Activated naive CD4-positive, alpha-beta T cell treated with anti-CD3 and anti-CD28 coated beads, Interleukin-2, amount 50 U/mL, for 16 hours (primary cell): ENCODE measurements at regions not wholly inside any gene's neighbourhood (a gene's known extent, or its start where the extent isn't known, plus 50 kb on each side); places are given as distances from the start of the nearest gene placed in this dataset.
"Not testable (repeated sequence)": the region's sequence is repeated elsewhere in the genome, so short reads cannot be mapped to it uniquely, and the experiment has no call there.

Experiments used
- DNase-seq: peaks from one replicate; pipeline ENCODE4 v3.0.0-alpha.2; 2020

GRCh38 chr4:3936184-3936583 lies 170.0 kb downstream of the ADRA2C start:
- DNase-seq = no peak

GRCh38 chr4:3937849-3938562 lies 171.8 kb downstream of the ADRA2C start:
- DNase-seq = not testable (repeated sequence)

GRCh38 chr4:3938676-3939075 lies 172.5 kb downstream of the ADRA2C start:
- DNase-seq = not testable (repeated sequence)

GRCh38 chr4:3939954-3940591 lies 173.9 kb downstream of the ADRA2C start:
- not testable (repeated sequence) for DNase-seq

GRCh38 chr4:3941735-3942522 lies 175.7 kb downstream of the ADRA2C start:
- not testable (repeated sequence) for DNase-seq

GRCh38 chr4:3942569-3942971 lies 176.4 kb downstream of the ADRA2C start:
- DNase-seq = peak; percentile 43

- not testable (repeated sequence) for DNase-seq
Measured at GRCh38 chr4:3943051-3943450, 176.9 kb downstream of the ADRA2C start.

GRCh38 chr4:3945511-3946290 lies 179.5 kb downstream of the ADRA2C start:
- DNase-seq = no peak

- DNase-seq = not testable (repeated sequence)
Measured at GRCh38 chr4:3946553-3946952, 180.4 kb downstream of the ADRA2C start.

GRCh38 chr4:3947761-3948160 lies 181.6 kb downstream of the ADRA2C start:
- DNase-seq = not testable (repeated sequence)

- DNase-seq = not testable (repeated sequence)
Measured at GRCh38 chr4:3948210-3948609, 182.0 kb downstream of the ADRA2C start.

GRCh38 chr4:3949916-3950315 lies 183.7 kb downstream of the ADRA2C start:
- DNase-seq = not testable (repeated sequence)

- DNase-seq = not testable (repeated sequence)
Measured at GRCh38 chr4:3952443-3953139, 186.4 kb downstream of the ADRA2C start.

GRCh38 chr4:3953140-3953489 lies 186.9 kb downstream of the ADRA2C start:
- DNase-seq = not testable (repeated sequence)

GRCh38 chr4:3954540-3955320 lies 188.5 kb downstream of the ADRA2C start:
- peak; percentile 82 for DNase-seq

GRCh38 chr4:3955321-3956164 lies 189.4 kb downstream of the ADRA2C start:
- DNase-seq = peak; percentile 100

GRCh38 chr4:3956165-3956867 lies 190.1 kb downstream of the ADRA2C start:
- DNase-seq = not testable (repeated sequence)

- DNase-seq = not testable (repeated sequence)
Measured at GRCh38 chr4:3961091-3961672, 195.0 kb downstream of the ADRA2C start.

- not testable (repeated sequence) for DNase-seq
Measured at GRCh38 chr4:3964572-3965278, 198.5 kb downstream of the ADRA2C start.
